Uterus (tissue), 2 donors: ENCODE measurements at regions not wholly inside any gene's neighbourhood (a gene's known extent, or its start where the extent isn't known, plus 50 kb on each side); places are given as distances from the start of the nearest gene placed in this dataset.

Experiments
- CTCF ChIP-seq, 4 experiments: fragments of 200-600 bp in 2 of 4; fragments of 450-650 bp in 2 of 4; sonication (generic) in 2 of 4; IDR thresholded peaks; one replicate each; pipeline ENCODE4 v1.5.1; 2016 to 2019; ENCODE audit warnings: antibody characterized with exemption in 4 of 4, mild to moderate bottlenecking in 2 of 4, moderate library complexity in 1 of 4
- POLR2A ChIP-seq, 2 donors: fragments of 450-650 bp; IDR thresholded peaks; one replicate each; pipeline ENCODE4 v1.6.1; 2016; ENCODE audit warnings: antibody characterized with exemption in 2 of 2, mild to moderate bottlenecking in 1 of 2, moderate library complexity in 1 of 2

- TF ChIP-seq CTCF (IDR thresholded peaks at IDR 0.05) (no peak), POLR2A (IDR thresholded peaks at IDR 0.05) (no peak)
These were observed 990.7 kb downstream of the TRHDE start for GRCh38 chr12:73262788-73263381.
